ENCODE measurements at regions not wholly inside any gene's neighbourhood (a gene's known extent, or its start where the extent isn't known, plus 50 kb on each side); places are given as distances from the start of the nearest gene placed in this dataset.

GRCh38 chr21:20741445-20741844 lies 256.8 kb upstream of the NCAM2 start:
- no peak for TF ChIP-seq EP300 (IDR thresholded peaks at IDR 0.05)
- no peak for TF ChIP-seq CTCF (IDR thresholded peaks at IDR 0.05)
- TF ChIP-seq POLR2AphosphoS5 (IDR thresholded peaks at IDR 0.05), result no peak
